ENCODE measurements at regions not wholly inside any gene's neighbourhood (a gene's known extent, or its start where the extent isn't known, plus 50 kb on each side); places are given as distances from the start of the nearest gene placed in this dataset.

- TF ChIP-seq CTCF (IDR thresholded peaks at IDR 0.05; ENCODE audit: control insufficient read depth, extremely low read depth, insufficient read depth), result no peak
- DNase-seq (ENCODE audit: low read depth), result no peak
- no peak overlapping the region for H3K4me3 ChIP-seq (ENCODE audit: low read depth, low read length)
Observed at GRCh38 chr12:124395284-124395752, 100.4 kb downstream of the RFLNA start.

DNA sequence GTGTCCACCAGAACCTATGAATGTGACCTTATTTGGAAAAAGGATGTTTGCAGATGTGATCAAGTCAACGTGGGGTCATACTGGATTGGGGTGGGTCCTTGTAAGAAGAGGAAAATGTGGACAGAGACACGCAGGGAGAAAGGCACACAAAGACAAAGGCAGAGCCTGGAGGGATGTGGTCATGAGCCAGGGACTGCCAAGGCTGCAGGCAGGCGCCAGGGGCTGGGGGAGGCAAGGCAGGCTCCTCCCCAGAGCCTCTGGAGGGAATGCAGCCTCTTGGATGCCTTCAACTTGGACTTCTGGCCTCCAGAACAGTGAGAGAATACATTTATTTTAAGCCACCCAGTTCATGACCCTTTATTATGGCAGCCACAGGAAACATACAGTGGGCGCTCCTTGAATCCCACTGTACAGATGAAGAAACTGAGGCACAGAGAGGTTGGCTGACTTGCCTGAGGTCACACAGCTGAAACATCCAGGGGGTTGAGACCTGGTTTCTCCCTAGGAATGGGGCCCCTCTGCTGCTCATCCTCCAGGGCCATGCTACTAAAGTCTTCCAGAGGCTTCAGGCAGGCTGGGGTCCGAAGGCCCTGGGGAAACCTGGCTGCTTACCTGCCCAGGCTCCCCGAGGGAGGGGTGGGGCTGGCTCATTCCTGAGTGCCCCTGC, 99.7 kb downstream of the RFLNA start:
- no peak for DNase-seq (ENCODE audit: low read depth)
- no peak for TF ChIP-seq CTCF (IDR thresholded peaks at IDR 0.05; ENCODE audit: control insufficient read depth, extremely low read depth, insufficient read depth)
- no peak overlapping the region for H3K4me3 ChIP-seq (ENCODE audit: low read depth, low read length)

GRCh38 chr12:124393831-124394230, 98.9 kb downstream of the RFLNA start:
- H3K4me3 ChIP-seq (ENCODE audit: low read depth, low read length), result no peak overlapping the region
- no peak for DNase-seq (ENCODE audit: low read depth)
- TF ChIP-seq CTCF (IDR thresholded peaks at IDR 0.05; ENCODE audit: control insufficient read depth, extremely low read depth, insufficient read depth), result no peak

GRCh38 chr12:124393414-124393790, 98.5 kb downstream of the RFLNA start:
- no peak for DNase-seq (ENCODE audit: low read depth)
- no peak for TF ChIP-seq CTCF (IDR thresholded peaks at IDR 0.05; ENCODE audit: control insufficient read depth, extremely low read depth, insufficient read depth)

GRCh38 chr12:124392667-124393413, 97.9 kb downstream of the RFLNA start:
- TF ChIP-seq CTCF (IDR thresholded peaks at IDR 0.05; ENCODE audit: control insufficient read depth, extremely low read depth, insufficient read depth), result no peak
- DNase-seq (ENCODE audit: low read depth), result peak; percentile 76
- no peak overlapping the region for H3K4me3 ChIP-seq (ENCODE audit: low read depth, low read length)

More at GRCh38 chr12:124393414-124393790, 98.5 kb downstream of the RFLNA start:
- no peak overlapping the region for H3K4me3 ChIP-seq (ENCODE audit: low read depth, low read length)

- no peak overlapping the region for H3K4me3 ChIP-seq (ENCODE audit: low read depth, low read length)
- TF ChIP-seq CTCF (IDR thresholded peaks at IDR 0.05; ENCODE audit: control insufficient read depth, extremely low read depth, insufficient read depth), result peak; percentile 22; the same call in 1 of the 2 replicates
- no peak for DNase-seq (ENCODE audit: low read depth)
Observed at GRCh38 chr12:124392271-124392666, 97.4 kb downstream of the RFLNA start.

All from LNCaP clone FGC (cell line).